ENCODE measurements at regions not wholly inside any gene's neighbourhood (a gene's known extent, or its start where the extent isn't known, plus 50 kb on each side); places are given as distances from the start of the nearest gene placed in this dataset.
"Not testable (repeated sequence)": the region's sequence is repeated elsewhere in the genome, so short reads cannot be mapped to it uniquely, and the experiment has no call there.

GRCh38 chr16:18162293-18162692, 174.2 kb downstream of the NPIPA8 start:
- not testable (repeated sequence) for TF ChIP-seq CTCF, POLR2A (IDR thresholded peaks at IDR 0.05)
